Stimulated activated memory B cell treated with anti-CD40 and anti-IgM and Interleukin-4, amounts not matched to agents 10 μg/mL and 1 μg/mL and 100 μg/mL, for 72 hours (primary cell): ENCODE measurements at regions not wholly inside any gene's neighbourhood (a gene's known extent, or its start where the extent isn't known, plus 50 kb on each side); places are given as distances from the start of the nearest gene placed in this dataset.
"Not testable (repeated sequence)": the region's sequence is repeated elsewhere in the genome, so short reads cannot be mapped to it uniquely, and the experiment has no call there.

Source experiments
- ATAC-seq: fragments of 150-1000 bp; cut with Tn5 transposase; 2 replicates; pipeline ENCODE4 v1.10.0; 2021
- H3K27ac Mint-ChIP-seq: one replicate; pipeline ENCODE4 v1.8.0; 2022; ENCODE audit warnings: mild to moderate bottlenecking, mixed read lengths
- H3K27me3 Mint-ChIP-seq: one replicate; pipeline ENCODE4 v1.8.0; 2022; ENCODE audit warnings: mixed read lengths
- H3K36me3 Mint-ChIP-seq: one replicate; pipeline ENCODE4 v1.8.0; 2022; ENCODE audit warnings: mixed read lengths
- H3K4me1 Mint-ChIP-seq: one replicate; pipeline ENCODE4 v1.8.0; 2022; ENCODE audit warnings: mixed read lengths
- H3K4me3 Mint-ChIP-seq: one replicate; pipeline ENCODE4 v1.8.0; 2022; ENCODE audit warnings: mild to moderate bottlenecking, moderate library complexity, mixed read lengths
- H3K9me3 Mint-ChIP-seq: one replicate; pipeline ENCODE4 v1.8.0; 2022; ENCODE audit warnings: mixed read lengths

- no peak for ATAC-seq
- H3K9me3 Mint-ChIP-seq, result peaks cover 9% of the 10 kb centered on the region
- peaks cover 12% of the 10 kb centered on the region for H3K27me3 Mint-ChIP-seq
- H3K27ac Mint-ChIP-seq, result no peak overlapping the region
- no peaks in the 10 kb centered on the region for H3K4me1 Mint-ChIP-seq
- no peaks in the 10 kb centered on the region for H3K36me3 Mint-ChIP-seq
- no peak overlapping the region for H3K4me3 Mint-ChIP-seq
These were observed 105.0 kb downstream of the ACTL7B start for GRCh38 chr9:108750661-108751215.

GRCh38 chr9:108748776-108749175 is 107.0 kb downstream of the ACTL7B start:
- Mint-ChIP-seq H3K27ac (no peak overlapping the region), H3K4me1 (no peaks in the 10 kb centered on the region), H3K4me3 (no peak overlapping the region), H3K9me3 (peaks cover 5% of the 10 kb centered on the region), H3K27me3 (peaks cover 5% of the 10 kb centered on the region), H3K36me3 (no peaks in the 10 kb centered on the region)
- no peak for ATAC-seq

GRCh38 chr9:108746864-108747263 is 108.9 kb downstream of the ACTL7B start:
- Mint-ChIP-seq H3K27me3 (no peaks in the 10 kb centered on the region), H3K36me3 (no peaks in the 10 kb centered on the region), H3K27ac (no peak overlapping the region), H3K9me3 (no peaks in the 10 kb centered on the region), H3K4me3 (no peak overlapping the region), H3K4me1 (no peaks in the 10 kb centered on the region)
- ATAC-seq, result no peak

GRCh38 chr9:108746001-108746400 is 109.8 kb downstream of the ACTL7B start:
- Mint-ChIP-seq H3K4me1 (no peaks in the 10 kb centered on the region), H3K9me3 (no peaks in the 10 kb centered on the region), H3K4me3 (no peak overlapping the region), H3K36me3 (no peaks in the 10 kb centered on the region), H3K27me3 (no peaks in the 10 kb centered on the region), H3K27ac (no peak overlapping the region)
- no peak for ATAC-seq

- H3K9me3 Mint-ChIP-seq, result no peaks in the 10 kb centered on the region
- no peaks in the 10 kb centered on the region for H3K36me3 Mint-ChIP-seq
- H3K4me1 Mint-ChIP-seq, result no peaks in the 10 kb centered on the region
- no peak for ATAC-seq
- no peak overlapping the region for H3K4me3 Mint-ChIP-seq
- H3K27me3 Mint-ChIP-seq, result no peaks in the 10 kb centered on the region
- no peak overlapping the region for H3K27ac Mint-ChIP-seq
These were observed 111.1 kb downstream of the ACTL7B start for GRCh38 chr9:108744641-108745040.

- Mint-ChIP-seq H3K4me3 (no peak overlapping the region), H3K36me3 (no peaks in the 10 kb centered on the region), H3K4me1 (no peaks in the 10 kb centered on the region), H3K27ac (no peak overlapping the region), H3K9me3 (no peaks in the 10 kb centered on the region), H3K27me3 (no peaks in the 10 kb centered on the region)
- ATAC-seq, result no peak
These were observed 111.8 kb downstream of the ACTL7B start for GRCh38 chr9:108743901-108744371.

- no peaks in the 10 kb centered on the region for H3K27me3 Mint-ChIP-seq
- H3K36me3 Mint-ChIP-seq, result no peaks in the 10 kb centered on the region
- H3K4me1 Mint-ChIP-seq, result no peaks in the 10 kb centered on the region
- no peaks in the 10 kb centered on the region for H3K9me3 Mint-ChIP-seq
- no peak for ATAC-seq
- H3K4me3 Mint-ChIP-seq, result no peak overlapping the region
- H3K27ac Mint-ChIP-seq, result no peak overlapping the region
These were observed 112.4 kb downstream of the ACTL7B start for GRCh38 chr9:108743416-108743815.

- Mint-ChIP-seq H3K4me1 (no peaks in the 10 kb centered on the region), H3K27ac (no peak overlapping the region), H3K4me3 (no peak overlapping the region), H3K27me3 (no peaks in the 10 kb centered on the region), H3K9me3 (no peaks in the 10 kb centered on the region), H3K36me3 (no peaks in the 10 kb centered on the region)
- ATAC-seq, result no peak
These were observed 113.6 kb downstream of the ACTL7B start for GRCh38 chr9:108742191-108742590.

GRCh38 chr9:108731292-108731691 is 124.5 kb downstream of the ACTL7B start:
- H3K36me3 Mint-ChIP-seq, ATAC-seq, H3K27ac Mint-ChIP-seq, H3K4me3 Mint-ChIP-seq, H3K4me1 Mint-ChIP-seq, H3K27me3 Mint-ChIP-seq: not testable (repeated sequence)
- H3K9me3 Mint-ChIP-seq, result peaks cover 16% of the 10 kb centered on the region

GRCh38 chr9:108727580-108728111 is 128.1 kb downstream of the ACTL7B start:
- no peak overlapping the region for H3K27ac Mint-ChIP-seq
- peaks cover 7% of the 10 kb centered on the region for H3K9me3 Mint-ChIP-seq
- H3K27me3 Mint-ChIP-seq, result no peaks in the 10 kb centered on the region
- no peaks in the 10 kb centered on the region for H3K36me3 Mint-ChIP-seq
- H3K4me3 Mint-ChIP-seq, result no peak overlapping the region
- no peak for ATAC-seq
- H3K4me1 Mint-ChIP-seq, result no peaks in the 10 kb centered on the region

GRCh38 chr9:108724652-108725051 is 131.1 kb downstream of the ACTL7B start:
- no peak for ATAC-seq
- no peaks in the 10 kb centered on the region for H3K4me1 Mint-ChIP-seq
- H3K36me3 Mint-ChIP-seq, result no peaks in the 10 kb centered on the region
- peaks cover 8% of the 10 kb centered on the region for H3K27me3 Mint-ChIP-seq
- no peak overlapping the region for H3K4me3 Mint-ChIP-seq
- no peak overlapping the region for H3K27ac Mint-ChIP-seq
- H3K9me3 Mint-ChIP-seq, result no peaks in the 10 kb centered on the region

GRCh38 chr9:108724122-108724521 is 131.7 kb downstream of the ACTL7B start:
- Mint-ChIP-seq H3K4me3 (no peak overlapping the region), H3K4me1 (no peaks in the 10 kb centered on the region), H3K36me3 (no peaks in the 10 kb centered on the region), H3K9me3 (no peaks in the 10 kb centered on the region), H3K27ac (no peak overlapping the region), H3K27me3 (peaks cover 8% of the 10 kb centered on the region)
- ATAC-seq, result no peak

GRCh38 chr9:108722396-108722795 is 133.4 kb downstream of the ACTL7B start:
- Mint-ChIP-seq H3K4me1 (no peaks in the 10 kb centered on the region), H3K27ac (no peak overlapping the region), H3K27me3 (peaks cover 8% of the 10 kb centered on the region), H3K4me3 (no peak overlapping the region), H3K9me3 (peaks cover 8% of the 10 kb centered on the region), H3K36me3 (no peaks in the 10 kb centered on the region)
- no peak for ATAC-seq

- peaks cover 12% of the 10 kb centered on the region for H3K9me3 Mint-ChIP-seq
- H3K4me3 Mint-ChIP-seq, result no peak overlapping the region
- H3K27me3 Mint-ChIP-seq, result peaks cover 8% of the 10 kb centered on the region
- H3K4me1 Mint-ChIP-seq, result no peaks in the 10 kb centered on the region
- H3K27ac Mint-ChIP-seq, result no peak overlapping the region
- H3K36me3 Mint-ChIP-seq, result no peaks in the 10 kb centered on the region
- ATAC-seq, result no peak
These were observed 135.6 kb downstream of the ACTL7B start for GRCh38 chr9:108720191-108720642.

- Mint-ChIP-seq H3K4me3 (no peak overlapping the region), H3K27me3 (peaks cover 11% of the 10 kb centered on the region), H3K4me1 (no peaks in the 10 kb centered on the region), H3K27ac (no peak overlapping the region), H3K9me3 (peaks cover 3% of the 10 kb centered on the region), H3K36me3 (no peaks in the 10 kb centered on the region)
- ATAC-seq, result no peak
These were observed 145.4 kb downstream of the ACTL7B start for GRCh38 chr9:108710424-108710823.

GRCh38 chr9:108709997-108710396 is 145.8 kb downstream of the ACTL7B start:
- no peak for ATAC-seq
- Mint-ChIP-seq H3K27me3 (peaks cover 11% of the 10 kb centered on the region), H3K4me1 (no peaks in the 10 kb centered on the region), H3K27ac (no peak overlapping the region), H3K4me3 (no peak overlapping the region), H3K9me3 (peaks cover 3% of the 10 kb centered on the region), H3K36me3 (no peaks in the 10 kb centered on the region)
